ENCODE measurements at regions not wholly inside any gene's neighbourhood (a gene's known extent, or its start where the extent isn't known, plus 50 kb on each side); places are given as distances from the start of the nearest gene placed in this dataset.

GRCh38 chr11:119874660-119875238, 145.7 kb upstream of the NECTIN1 start:
- no peaks in the 10 kb centered on the region for H3K36me3 ChIP-seq
- no peak for DNase-seq (ENCODE audit: extremely low spot score in 2 of 2)
- no peak overlapping the region for H3K27ac ChIP-seq
- H3K4me3 ChIP-seq = no peak overlapping the region
- intact Hi-C loops (cut with DNase I) = no loop called here
- H3K27me3 ChIP-seq = no peaks in the 10 kb centered on the region
- H3K9me3 ChIP-seq = no peaks in the 10 kb centered on the region
- peaks cover 6% of the 10 kb centered on the region for H3K4me1 ChIP-seq
- no peak for TF ChIP-seq POLR2AphosphoS5 (IDR thresholded peaks at IDR 0.05; ENCODE audit: insufficient read depth in 1 of 2, low read depth in 1 of 2)
- TF ChIP-seq POLR2A (IDR thresholded peaks at IDR 0.05) = no peak
- no peak for TF ChIP-seq CTCF (IDR thresholded peaks at IDR 0.05)

- no peak overlapping the region for H3K4me3 ChIP-seq
- no peak for DNase-seq (ENCODE audit: extremely low spot score in 2 of 2)
- intact Hi-C loops (cut with DNase I) = no loop called here
- H3K9me3 ChIP-seq = no peaks in the 10 kb centered on the region
- no peak for TF ChIP-seq POLR2A (IDR thresholded peaks at IDR 0.05)
- no peak for TF ChIP-seq CTCF (IDR thresholded peaks at IDR 0.05)
- TF ChIP-seq POLR2AphosphoS5 (IDR thresholded peaks at IDR 0.05; ENCODE audit: insufficient read depth in 1 of 2, low read depth in 1 of 2) = no peak
- H3K4me1 ChIP-seq = peaks cover 6% of the 10 kb centered on the region
- no peaks in the 10 kb centered on the region for H3K27me3 ChIP-seq
- no peaks in the 10 kb centered on the region for H3K36me3 ChIP-seq
- H3K27ac ChIP-seq = no peak overlapping the region
Observed at GRCh38 chr11:119873761-119874421, 144.9 kb upstream of the NECTIN1 start.

- H3K4me1 ChIP-seq = peaks cover 6% of the 10 kb centered on the region
- no peaks in the 10 kb centered on the region for H3K9me3 ChIP-seq
- intact Hi-C loops (cut with DNase I) = no loop called here
- no peak for DNase-seq (ENCODE audit: extremely low spot score in 2 of 2)
- H3K4me3 ChIP-seq = no peak overlapping the region
- no peaks in the 10 kb centered on the region for H3K36me3 ChIP-seq
- H3K27me3 ChIP-seq = no peaks in the 10 kb centered on the region
- no peak overlapping the region for H3K27ac ChIP-seq
- TF ChIP-seq CTCF (IDR thresholded peaks at IDR 0.05) = no peak
- no peak for TF ChIP-seq POLR2AphosphoS5 (IDR thresholded peaks at IDR 0.05; ENCODE audit: insufficient read depth in 1 of 2, low read depth in 1 of 2)
- TF ChIP-seq POLR2A (IDR thresholded peaks at IDR 0.05) = no peak
Observed at GRCh38 chr11:119872611-119873310, 143.8 kb upstream of the NECTIN1 start.

GRCh38 chr11:119865661-119866156, 136.7 kb upstream of the NECTIN1 start:
- Histone ChIP-seq H3K36me3 (no peaks in the 10 kb centered on the region), H3K9me3 (no peaks in the 10 kb centered on the region), H3K4me3 (no peak overlapping the region), H3K27me3 (no peaks in the 10 kb centered on the region), H3K4me1 (peaks cover 7% of the 10 kb centered on the region), H3K27ac (no peak overlapping the region)
- TF ChIP-seq POLR2AphosphoS5 (IDR thresholded peaks at IDR 0.05; ENCODE audit: insufficient read depth in 1 of 2, low read depth in 1 of 2) (peak in 1 of 2 donors; percentile 70), POLR2A (IDR thresholded peaks at IDR 0.05) (no peak)
- intact Hi-C loops (cut with DNase I) = no loop called here
- no peak for DNase-seq (ENCODE audit: extremely low spot score in 2 of 2)

GRCh38 chr11:119864836-119865235, 135.8 kb upstream of the NECTIN1 start:
- TF ChIP-seq POLR2A (IDR thresholded peaks at IDR 0.05) (no peak), POLR2AphosphoS5 (IDR thresholded peaks at IDR 0.05; ENCODE audit: insufficient read depth in 1 of 2, low read depth in 1 of 2) (no peak), CTCF (IDR thresholded peaks at IDR 0.05) (no peak)

More at GRCh38 chr11:119864836-119865235, 135.8 kb upstream of the NECTIN1 start:
- H3K4me1 ChIP-seq = peaks cover 15% of the 10 kb centered on the region
- H3K27me3 ChIP-seq = no peaks in the 10 kb centered on the region
- DNase-seq (ENCODE audit: extremely low spot score in 2 of 2) = no peak
- intact Hi-C loops (cut with DNase I) = no loop called here
- no peak overlapping the region for H3K27ac ChIP-seq
- H3K9me3 ChIP-seq = no peaks in the 10 kb centered on the region
- no peak overlapping the region for H3K4me3 ChIP-seq
- no peaks in the 10 kb centered on the region for H3K36me3 ChIP-seq
